ENCODE measurements at regions not wholly inside any gene's neighbourhood (a gene's known extent, or its start where the extent isn't known, plus 50 kb on each side); places are given as distances from the start of the nearest gene placed in this dataset.
"Not testable (repeated sequence)": the region's sequence is repeated elsewhere in the genome, so short reads cannot be mapped to it uniquely, and the experiment has no call there.

DNA sequence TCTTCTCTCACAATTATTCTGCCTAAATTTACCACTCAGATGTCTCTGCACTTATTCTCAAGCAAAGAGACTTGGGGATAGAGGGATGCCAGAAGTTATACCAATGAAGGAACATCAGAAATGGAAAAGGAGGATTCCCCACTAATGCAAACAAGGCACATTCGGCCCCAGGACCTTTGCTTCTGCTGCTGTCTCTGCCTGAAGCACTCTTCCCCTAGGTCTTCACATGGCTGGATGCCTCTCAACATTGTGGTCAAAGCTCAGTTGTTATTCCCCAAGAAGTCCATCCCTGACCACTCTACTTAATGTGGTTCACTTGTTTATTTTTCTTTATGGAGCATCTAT lies 508.7 kb downstream of the DOK5 start:
- Mint-ChIP-seq H3K27ac (ENCODE audit: unreplicated experiment) (no peak overlapping the region), H3K4me1 (ENCODE audit: unreplicated experiment) (no peaks in the 10 kb centered on the region), H3K4me3 (ENCODE audit: unreplicated experiment) (no peak overlapping the region), H3K36me3 (ENCODE audit: unreplicated experiment) (no peaks in the 10 kb centered on the region), H3K9me3 (ENCODE audit: unreplicated experiment) (no peaks in the 10 kb centered on the region), H3K27me3 (ENCODE audit: unreplicated experiment) (no peaks in the 10 kb centered on the region)
- TF ChIP-seq, protein P1, sequence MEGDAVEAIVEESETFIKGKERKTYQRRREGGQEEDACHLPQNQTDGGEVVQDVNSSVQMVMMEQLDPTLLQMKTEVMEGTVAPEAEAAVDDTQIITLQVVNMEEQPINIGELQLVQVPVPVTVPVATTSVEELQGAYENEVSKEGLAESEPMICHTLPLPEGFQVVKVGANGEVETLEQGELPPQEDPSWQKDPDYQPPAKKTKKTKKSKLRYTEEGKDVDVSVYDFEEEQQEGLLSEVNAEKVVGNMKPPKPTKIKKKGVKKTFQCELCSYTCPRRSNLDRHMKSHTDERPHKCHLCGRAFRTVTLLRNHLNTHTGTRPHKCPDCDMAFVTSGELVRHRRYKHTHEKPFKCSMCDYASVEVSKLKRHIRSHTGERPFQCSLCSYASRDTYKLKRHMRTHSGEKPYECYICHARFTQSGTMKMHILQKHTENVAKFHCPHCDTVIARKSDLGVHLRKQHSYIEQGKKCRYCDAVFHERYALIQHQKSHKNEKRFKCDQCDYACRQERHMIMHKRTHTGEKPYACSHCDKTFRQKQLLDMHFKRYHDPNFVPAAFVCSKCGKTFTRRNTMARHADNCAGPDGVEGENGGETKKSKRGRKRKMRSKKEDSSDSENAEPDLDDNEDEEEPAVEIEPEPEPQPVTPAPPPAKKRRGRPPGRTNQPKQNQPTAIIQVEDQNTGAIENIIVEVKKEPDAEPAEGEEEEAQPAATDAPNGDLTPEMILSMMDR (IDR thresholded peaks at IDR 0.05), result no peak
- DNase-seq (ENCODE audit: extremely low spot score, unreplicated experiment), result no peak

DNA sequence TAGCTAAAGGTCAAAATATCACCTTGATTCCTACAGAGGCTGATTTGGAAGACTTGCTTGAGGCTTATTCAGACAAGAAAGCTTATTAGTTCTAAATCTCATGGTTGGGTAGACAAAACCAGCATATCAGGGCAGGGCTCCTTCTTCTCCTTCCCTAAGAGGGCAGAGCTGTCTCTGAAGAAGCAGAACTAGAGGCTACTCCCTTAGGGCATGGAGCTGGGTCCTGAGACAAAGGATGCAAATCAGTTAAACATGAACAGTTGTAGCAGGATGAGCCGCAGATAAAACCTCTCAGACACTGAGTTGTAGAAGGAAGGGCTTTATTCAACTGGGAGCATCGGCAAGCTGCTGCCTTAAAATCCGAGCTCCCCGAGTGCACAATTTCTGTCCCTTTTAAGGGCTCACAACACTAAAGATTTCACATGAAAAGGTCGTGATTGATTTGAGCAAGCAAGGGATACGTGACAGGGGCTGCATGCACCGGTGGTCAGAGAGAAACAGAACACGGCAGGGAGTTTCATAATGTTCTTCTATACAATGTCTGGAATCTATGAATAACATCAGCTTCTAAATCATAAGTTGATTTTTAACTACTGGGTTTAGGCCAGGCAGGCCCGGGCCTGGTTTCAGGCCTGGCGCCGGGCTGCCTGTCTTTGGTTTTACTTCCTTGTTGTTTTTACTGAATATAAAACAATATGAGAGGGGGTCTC lies 508.2 kb downstream of the DOK5 start:
- not testable (repeated sequence) for H3K36me3 Mint-ChIP-seq (ENCODE audit: unreplicated experiment); H3K27me3 Mint-ChIP-seq (ENCODE audit: unreplicated experiment); H3K27ac Mint-ChIP-seq (ENCODE audit: unreplicated experiment); H3K4me3 Mint-ChIP-seq (ENCODE audit: unreplicated experiment); DNase-seq (ENCODE audit: extremely low spot score, unreplicated experiment); H3K9me3 Mint-ChIP-seq (ENCODE audit: unreplicated experiment); H3K4me1 Mint-ChIP-seq (ENCODE audit: unreplicated experiment)

DNA sequence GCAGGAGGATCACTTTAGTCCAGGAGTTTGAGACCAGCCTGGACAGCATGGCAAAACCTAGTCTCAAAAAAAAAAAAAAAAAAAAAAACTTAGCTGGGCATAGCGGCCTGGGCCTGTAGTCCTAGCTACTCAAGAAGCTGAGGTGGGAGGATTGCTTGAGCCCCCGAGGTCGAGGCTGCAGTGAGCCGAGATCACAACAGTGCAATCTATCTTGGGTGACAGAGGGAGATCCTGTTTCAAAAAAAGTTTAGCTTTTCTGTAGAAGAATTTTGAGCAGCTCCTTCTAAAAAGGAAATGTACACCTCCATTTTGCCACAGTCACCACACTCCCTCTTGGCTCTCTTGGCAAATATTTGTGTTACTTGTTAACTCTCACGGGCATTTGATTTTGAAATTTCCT lies 505.8 kb downstream of the DOK5 start:
- Mint-ChIP-seq H3K27me3 (ENCODE audit: unreplicated experiment) (no peaks in the 10 kb centered on the region), H3K27ac (ENCODE audit: unreplicated experiment) (no peak overlapping the region), H3K9me3 (ENCODE audit: unreplicated experiment) (no peaks in the 10 kb centered on the region), H3K36me3 (ENCODE audit: unreplicated experiment) (no peaks in the 10 kb centered on the region), H3K4me3 (ENCODE audit: unreplicated experiment) (no peak overlapping the region), H3K4me1 (ENCODE audit: unreplicated experiment) (no peaks in the 10 kb centered on the region)
- DNase-seq (ENCODE audit: extremely low spot score, unreplicated experiment), result no peak
- TF ChIP-seq, protein P1 (IDR thresholded peaks at IDR 0.05), result no peak

DNA sequence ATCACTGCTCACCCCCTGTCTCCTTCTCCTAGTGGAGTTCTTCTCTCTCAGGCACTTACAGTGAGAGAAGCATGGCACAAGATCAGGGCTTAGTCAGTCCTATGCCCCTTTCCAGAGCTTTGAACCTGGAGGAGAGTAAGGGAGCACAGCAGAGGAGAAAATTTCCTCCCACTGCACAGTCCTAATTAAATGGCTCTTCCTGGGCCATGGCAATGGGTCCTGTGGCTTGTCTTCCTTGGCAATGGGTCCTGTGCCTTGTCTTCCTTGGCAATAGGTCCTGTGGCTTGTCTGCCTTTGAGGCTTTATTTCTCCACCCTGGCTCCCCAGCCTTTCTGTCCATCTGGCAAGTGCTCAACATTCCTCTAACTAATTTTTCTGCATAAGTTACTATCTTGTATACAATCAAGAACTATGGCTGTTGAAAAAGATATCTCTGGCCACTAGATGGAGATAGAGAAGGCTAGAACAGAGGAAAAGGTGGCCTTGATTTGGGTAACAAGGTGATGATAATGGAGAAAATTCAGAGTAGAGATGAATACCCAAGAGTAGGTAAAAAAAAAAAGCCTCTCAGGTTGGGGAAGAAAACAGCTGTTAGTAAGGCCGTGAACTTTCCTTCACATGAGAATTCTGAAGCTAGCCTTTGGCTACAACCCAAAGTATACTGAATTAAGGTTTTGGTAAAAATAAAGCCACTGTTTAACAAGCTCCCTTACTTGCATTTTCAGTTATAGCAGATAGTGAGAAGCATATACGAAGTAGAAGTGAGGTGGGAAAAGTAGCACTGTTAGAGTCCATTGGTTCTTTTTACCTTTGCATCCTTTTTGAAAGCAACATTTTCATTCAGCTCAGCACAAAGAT lies 504.9 kb downstream of the DOK5 start:
- Mint-ChIP-seq H3K4me1 (ENCODE audit: unreplicated experiment) (no peaks in the 10 kb centered on the region), H3K27ac (ENCODE audit: unreplicated experiment) (no peak overlapping the region), H3K9me3 (ENCODE audit: unreplicated experiment) (peaks cover 1% of the 10 kb centered on the region), H3K27me3 (ENCODE audit: unreplicated experiment) (no peaks in the 10 kb centered on the region), H3K4me3 (ENCODE audit: unreplicated experiment) (no peak overlapping the region), H3K36me3 (ENCODE audit: unreplicated experiment) (no peaks in the 10 kb centered on the region)
- TF ChIP-seq, protein P1 (IDR thresholded peaks at IDR 0.05), result peak; percentile 11
- no peak for DNase-seq (ENCODE audit: extremely low spot score, unreplicated experiment)

DNA sequence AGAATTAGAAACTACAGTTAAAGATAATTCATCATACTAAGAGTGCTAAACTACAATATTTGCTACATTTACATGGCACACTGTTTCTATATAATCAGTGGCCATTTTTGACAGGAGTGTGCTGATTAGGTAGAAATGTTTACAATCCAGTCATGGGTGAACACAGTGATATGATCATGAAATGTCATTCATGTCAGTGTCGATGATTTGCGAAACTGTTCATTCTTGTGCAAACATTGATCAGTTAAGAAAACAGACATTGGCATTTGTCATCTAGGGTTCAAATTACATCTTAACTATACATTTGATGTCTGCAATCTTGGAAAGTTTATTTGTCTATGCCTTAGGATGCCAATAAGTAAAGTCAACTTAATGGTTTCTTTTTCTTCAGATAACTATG lies 474.9 kb downstream of the DOK5 start:
- no peak overlapping the region for H3K27ac Mint-ChIP-seq (ENCODE audit: unreplicated experiment)
- no peaks in the 10 kb centered on the region for H3K4me1 Mint-ChIP-seq (ENCODE audit: unreplicated experiment)
- H3K36me3 Mint-ChIP-seq (ENCODE audit: unreplicated experiment), result no peaks in the 10 kb centered on the region
- peaks cover 3% of the 10 kb centered on the region for H3K9me3 Mint-ChIP-seq (ENCODE audit: unreplicated experiment)
- TF ChIP-seq, protein P1 (IDR thresholded peaks at IDR 0.05), result no peak
- H3K4me3 Mint-ChIP-seq (ENCODE audit: unreplicated experiment), result no peak overlapping the region
- no peak for DNase-seq (ENCODE audit: extremely low spot score, unreplicated experiment)
- H3K27me3 Mint-ChIP-seq (ENCODE audit: unreplicated experiment), result no peaks in the 10 kb centered on the region
